ENCODE measurements at regions not wholly inside any gene's neighbourhood (a gene's known extent, or its start where the extent isn't known, plus 50 kb on each side); places are given as distances from the start of the nearest gene placed in this dataset.
A peak's percentile ranks its signal among the peaks of the same experiment; 100 is the strongest.

DNA sequence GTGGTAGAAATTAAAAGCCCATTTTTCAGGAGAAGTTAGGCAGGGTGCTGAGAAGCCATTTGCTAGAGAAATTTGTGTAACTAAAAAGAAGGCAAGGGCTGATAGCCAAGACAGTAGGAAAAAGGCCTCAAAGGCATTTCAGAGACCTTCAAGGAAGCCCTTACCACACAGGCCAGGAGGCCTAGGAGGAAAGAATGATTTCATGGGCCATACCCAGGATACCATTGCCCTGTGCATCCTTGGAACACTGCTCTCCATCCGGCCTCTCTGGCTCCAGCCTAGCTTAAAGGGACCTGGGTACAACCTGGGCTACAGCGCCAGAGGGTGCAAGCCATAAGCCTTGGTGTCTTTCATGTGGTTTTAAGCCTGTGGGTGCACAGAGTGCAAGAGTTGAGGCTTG, 193.6 kb upstream of the GRM7 start:
- Histone ChIP-seq H3K27ac (no peak overlapping the region), H3K4me1 (no peaks in the 10 kb centered on the region), H3K27me3 (no peaks in the 10 kb centered on the region), H3K4me3 (no peak overlapping the region), H3K36me3 (no peaks in the 10 kb centered on the region), H3K9me3 (peaks cover 0 to 21% (median 11%) of the 10 kb centered on the region in 4 donors)
- intact Hi-C loops (cut with DNase I; ENCODE audit: low total_unique reads) = no loop called here
- no peak for TF ChIP-seq POLR2AphosphoS5 (IDR thresholded peaks at IDR 0.05)
- TF ChIP-seq, protein P1, sequence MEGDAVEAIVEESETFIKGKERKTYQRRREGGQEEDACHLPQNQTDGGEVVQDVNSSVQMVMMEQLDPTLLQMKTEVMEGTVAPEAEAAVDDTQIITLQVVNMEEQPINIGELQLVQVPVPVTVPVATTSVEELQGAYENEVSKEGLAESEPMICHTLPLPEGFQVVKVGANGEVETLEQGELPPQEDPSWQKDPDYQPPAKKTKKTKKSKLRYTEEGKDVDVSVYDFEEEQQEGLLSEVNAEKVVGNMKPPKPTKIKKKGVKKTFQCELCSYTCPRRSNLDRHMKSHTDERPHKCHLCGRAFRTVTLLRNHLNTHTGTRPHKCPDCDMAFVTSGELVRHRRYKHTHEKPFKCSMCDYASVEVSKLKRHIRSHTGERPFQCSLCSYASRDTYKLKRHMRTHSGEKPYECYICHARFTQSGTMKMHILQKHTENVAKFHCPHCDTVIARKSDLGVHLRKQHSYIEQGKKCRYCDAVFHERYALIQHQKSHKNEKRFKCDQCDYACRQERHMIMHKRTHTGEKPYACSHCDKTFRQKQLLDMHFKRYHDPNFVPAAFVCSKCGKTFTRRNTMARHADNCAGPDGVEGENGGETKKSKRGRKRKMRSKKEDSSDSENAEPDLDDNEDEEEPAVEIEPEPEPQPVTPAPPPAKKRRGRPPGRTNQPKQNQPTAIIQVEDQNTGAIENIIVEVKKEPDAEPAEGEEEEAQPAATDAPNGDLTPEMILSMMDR (IDR thresholded peaks at IDR 0.05) = no peak
- TF ChIP-seq EP300 (IDR thresholded peaks at IDR 0.05) = no peak
- no peak for TF ChIP-seq POLR2A (IDR thresholded peaks at IDR 0.05)
- 63 to 83% (median 80%) methylated on average over 1 to 2 of the region's 2 CpGs for WGBS, 5 donors
- no peak for DNase-seq

DNA sequence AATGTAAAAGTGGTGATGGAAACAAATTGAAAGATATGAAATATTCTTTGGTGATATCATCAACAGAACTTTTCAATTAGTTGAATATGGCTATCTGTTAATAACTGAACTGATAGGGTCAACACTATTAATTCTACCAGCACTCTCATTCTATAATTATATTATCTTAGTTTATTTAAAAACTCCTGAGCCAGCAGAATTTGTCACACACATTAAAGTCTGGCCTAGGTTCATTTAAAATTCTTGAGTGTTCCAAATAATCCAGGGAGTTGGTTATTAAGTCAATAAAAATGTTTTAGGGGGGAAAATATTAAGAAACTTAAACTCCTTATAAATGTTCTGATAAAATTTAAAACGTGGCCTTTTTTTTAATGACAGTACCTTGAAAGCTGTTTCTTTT, 189.6 kb upstream of the GRM7 start:
- WGBS, 5 donors = 30 to 64% (median 48%) methylated on average over 1 of the region's 1 CpG
- no peaks in the 10 kb centered on the region for H3K27me3 ChIP-seq
- H3K4me1 ChIP-seq = no peaks in the 10 kb centered on the region
- no peak overlapping the region for H3K4me3 ChIP-seq
- TF ChIP-seq, protein P1 (IDR thresholded peaks at IDR 0.05) = no peak
- TF ChIP-seq POLR2AphosphoS5 (IDR thresholded peaks at IDR 0.05) (no peak), POLR2A (IDR thresholded peaks at IDR 0.05) (no peak), EP300 (IDR thresholded peaks at IDR 0.05) (no peak)
- H3K36me3 ChIP-seq = no peaks in the 10 kb centered on the region
- no peak overlapping the region for H3K27ac ChIP-seq
- intact Hi-C loops (cut with DNase I; ENCODE audit: low total_unique reads) = no loop called here
- DNase-seq = no peak
- peaks cover 0 to 14% (median 11%) of the 10 kb centered on the region in 4 donors for H3K9me3 ChIP-seq

DNA sequence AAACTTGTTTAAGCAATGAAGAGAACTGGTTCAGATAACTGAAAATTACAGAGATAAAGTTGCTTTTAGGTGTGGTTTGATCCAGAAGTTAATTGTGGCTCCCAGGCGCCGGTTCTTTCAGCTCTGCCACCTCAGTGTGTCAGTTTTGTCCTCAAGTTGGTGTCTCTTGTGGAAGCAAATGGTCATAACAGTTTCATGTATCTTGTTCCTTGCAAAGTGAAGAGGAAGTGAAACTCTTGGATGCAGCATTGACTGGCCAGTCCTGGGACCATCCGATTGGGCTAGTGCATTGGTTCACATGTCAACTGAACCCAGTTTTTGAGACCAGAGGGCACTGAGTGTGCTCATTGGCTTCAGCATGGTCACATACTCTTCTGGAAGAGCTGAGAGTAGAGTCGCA, 181.4 kb upstream of the GRM7 start:
- Histone ChIP-seq H3K27me3 (no peaks in the 10 kb centered on the region), H3K4me3 (no peak overlapping the region), H3K36me3 (no peaks in the 10 kb centered on the region), H3K27ac (no peak overlapping the region), H3K4me1 (no peaks in the 10 kb centered on the region), H3K9me3 (no peaks in the 10 kb centered on the region)
- intact Hi-C loops (cut with DNase I; ENCODE audit: low total_unique reads) = no loop called here
- DNase-seq = no peak
- TF ChIP-seq POLR2AphosphoS5 (IDR thresholded peaks at IDR 0.05) = no peak
- 53 to 70% (median 68%) methylated on average over 3 to 4 of the region's 4 CpGs for WGBS, 5 donors

DNA sequence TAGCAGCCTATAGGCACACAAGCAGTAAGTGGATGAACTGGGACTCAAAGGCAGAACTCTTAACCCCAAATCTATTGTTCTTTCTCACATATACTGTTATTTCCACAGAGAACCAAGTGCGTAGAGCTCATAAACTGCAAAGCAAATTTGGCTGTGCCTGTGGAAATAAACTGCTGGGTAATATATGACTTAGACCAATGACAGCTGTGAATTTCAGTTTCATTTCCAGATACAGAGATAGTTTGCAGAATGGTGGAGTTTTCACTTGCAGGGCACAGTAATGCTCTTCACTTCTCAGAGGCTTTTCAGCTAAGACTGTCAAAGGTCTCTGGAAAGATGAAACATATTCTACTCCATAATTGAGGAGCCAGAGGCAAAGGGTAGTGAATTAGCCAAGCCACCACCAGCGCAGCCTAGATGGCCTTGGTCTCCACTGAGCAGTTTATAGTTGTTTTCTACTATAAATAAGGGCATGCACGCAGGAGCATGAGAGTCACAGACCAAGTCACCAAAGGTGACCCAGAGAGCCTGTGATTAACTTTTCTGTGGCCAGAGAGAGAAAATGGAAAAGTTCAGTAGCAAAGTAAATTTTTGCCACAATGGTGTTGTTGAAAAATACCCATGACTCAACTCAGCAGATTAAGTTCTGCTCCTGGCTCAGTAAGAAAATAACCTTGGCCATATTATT, 180.7 kb upstream of the GRM7 start:
- Histone ChIP-seq H3K4me1 (no peaks in the 10 kb centered on the region), H3K4me3 (no peak overlapping the region), H3K36me3 (no peaks in the 10 kb centered on the region), H3K27ac (no peak overlapping the region), H3K9me3 (no peaks in the 10 kb centered on the region), H3K27me3 (no peaks in the 10 kb centered on the region)
- 51 to 88% (median 82%) methylated on average over 3 of the region's 3 CpGs for WGBS, 5 donors
- DNase-seq = peak in 1 of 2 donors; percentile 5
- TF ChIP-seq POLR2A (IDR thresholded peaks at IDR 0.05) (no peak), EP300 (IDR thresholded peaks at IDR 0.05) (no peak), POLR2AphosphoS5 (IDR thresholded peaks at IDR 0.05) (no peak)
- TF ChIP-seq, protein P1 (IDR thresholded peaks at IDR 0.05) = no peak
- intact Hi-C loops (cut with DNase I; ENCODE audit: low total_unique reads) = no loop called here

DNA sequence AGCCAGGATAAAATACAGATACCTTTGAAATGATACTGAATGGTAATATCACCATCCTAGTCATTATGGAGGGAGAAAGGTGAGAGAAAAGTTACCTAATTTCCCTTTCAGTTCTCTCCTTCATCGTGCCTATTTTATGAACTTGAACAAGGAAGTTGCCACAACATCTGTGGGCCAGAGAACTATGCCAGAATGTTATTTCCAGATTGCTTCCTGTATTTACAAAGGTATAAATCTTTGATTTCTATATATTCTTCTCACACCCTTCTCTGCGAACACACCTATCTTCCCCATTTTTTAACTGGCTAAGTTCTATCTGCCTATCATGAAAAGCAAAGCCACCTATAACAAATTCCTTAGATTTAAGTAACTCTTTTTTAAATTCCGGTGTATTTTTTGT, 163.6 kb upstream of the GRM7 start:
- H3K9me3 ChIP-seq = peaks cover 0 to 3% (median 0%) of the 10 kb centered on the region in 4 donors
- no peaks in the 10 kb centered on the region for H3K4me1 ChIP-seq
- TF ChIP-seq POLR2A (IDR thresholded peaks at IDR 0.05) = no peak
- TF ChIP-seq POLR2AphosphoS5 (IDR thresholded peaks at IDR 0.05) = no peak
- TF ChIP-seq EP300 (IDR thresholded peaks at IDR 0.05) = no peak
- TF ChIP-seq, protein P1 (IDR thresholded peaks at IDR 0.05) = no peak
- no peaks in the 10 kb centered on the region for H3K27me3 ChIP-seq
- no peaks in the 10 kb centered on the region for H3K36me3 ChIP-seq
- DNase-seq = no peak
- intact Hi-C loops (cut with DNase I; ENCODE audit: low total_unique reads) = no loop called here
- 74 to 81% (median 77%) methylated on average over 3 of the region's 3 CpGs for WGBS, 5 donors
- H3K27ac ChIP-seq = no peak overlapping the region
- no peak overlapping the region for H3K4me3 ChIP-seq

Data from stomach (tissue), 8 donors.